IMR-90 (cell line): ENCODE measurements at regions not wholly inside any gene's neighbourhood (a gene's known extent, or its start where the extent isn't known, plus 50 kb on each side); places are given as distances from the start of the nearest gene placed in this dataset.

Source experiments
- ATAC-seq: fragments of 200-7000 bp; cut with Tn5 transposase; 2 replicates; pipeline ENCODE4 v1.9.1; 2020; ENCODE audit warnings: low read depth, mild to moderate bottlenecking, moderate library complexity
- BruUV-seq: library from RNA; stranded (reverse); fragments of 400-500 nt; replicated peaks from 2 replicates; lab custom pipeline; 2021; lab: Mats Ljungman, UMichigan
- CTCF ChIA-PET: fragments of 300-600 bp; formaldehyde crosslinking; extraction: SDS; loops from one replicate; lab custom pipeline; 2021; ENCODE audit warnings: antibody characterized with exemption; lab: Yijun Ruan, JAX
- POLR2A ChIA-PET: fragments of 300-600 bp; sonication (Branson Sonifier 250); formaldehyde crosslinking; loops from one replicate; lab custom pipeline; 2022; ENCODE audit warnings: antibody characterized with exemption; ENCODE audit not compliant: unreplicated experiment; lab: Charles Lee
- DNase-seq: peaks from one replicate; pipeline ENCODE4 v3.0.0; 2013
- H2AFZ ChIP-seq: replicated peaks from 2 replicates; pipeline ENCODE3; 2013; ENCODE audit warnings: low read length, mild to moderate bottlenecking; ENCODE audit not compliant: poor library complexity
- H2AK5ac ChIP-seq: 2 replicates; pipeline ENCODE4 v1.6.1; 2013; ENCODE audit warnings: low read depth, low read length, inconsistent platforms
- H2AK9ac ChIP-seq: replicated peaks from 2 replicates; pipeline ENCODE3; 2013; ENCODE audit warnings: mild to moderate bottlenecking, low read depth, low read length, moderate library complexity; ENCODE audit not compliant: poor library complexity
- H2BK120ac ChIP-seq: 2 replicates; pipeline ENCODE4 v1.6.1; 2013; ENCODE audit warnings: low read depth, low read length, inconsistent platforms
- H2BK15ac ChIP-seq: 3 replicates; pipeline ENCODE4 v1.6.1; 2013; ENCODE audit warnings: low read depth, low read length, inconsistent platforms
- H2BK20ac ChIP-seq: 2 replicates; pipeline ENCODE4 v1.6.1; 2013; ENCODE audit warnings: low read depth, mild to moderate bottlenecking, inconsistent platforms, low read length, moderate library complexity
- H2BK5ac ChIP-seq: 2 replicates; pipeline ENCODE4 v1.6.1; 2013; ENCODE audit warnings: mild to moderate bottlenecking, low read depth, low read length, inconsistent platforms; ENCODE audit not compliant: poor library complexity, severe bottlenecking
- H3K14ac ChIP-seq: replicated peaks from 2 replicates; pipeline ENCODE4 v1.6.1; 2013; ENCODE audit warnings: low read depth, low read length, inconsistent platforms
- H3K18ac ChIP-seq: 2 replicates; pipeline ENCODE4 v1.6.1; 2013; ENCODE audit warnings: low read depth, low read length, control low read depth
- H3K23ac ChIP-seq: 2 replicates; pipeline ENCODE4 v1.6.1; 2013; ENCODE audit warnings: low read depth, low read length, inconsistent platforms
- H3K27ac ChIP-seq: 2 replicates; pipeline ENCODE4 v1.5.1; 2013; ENCODE audit warnings: mild to moderate bottlenecking, control low read depth, low read length; ENCODE audit not compliant: insufficient read depth
- H3K27me3 ChIP-seq: 2 replicates; pipeline ENCODE4 v1.6.1; 2013; ENCODE audit warnings: low read length; ENCODE audit not compliant: control insufficient read depth, insufficient read depth
- H3K36me3 ChIP-seq: 2 replicates; pipeline ENCODE4 v1.6.1; 2013; ENCODE audit warnings: low read length, mixed read lengths; ENCODE audit not compliant: control insufficient read depth, insufficient read depth
- H3K4ac ChIP-seq: 2 replicates; pipeline ENCODE4 v1.6.1; 2013; ENCODE audit warnings: low read depth, low read length, inconsistent platforms
- H3K4me1 ChIP-seq: 2 replicates; pipeline ENCODE4 v1.6.1; 2013; ENCODE audit warnings: low read length, mixed read lengths; ENCODE audit not compliant: control insufficient read depth, insufficient read depth
- H3K4me2 ChIP-seq: 2 replicates; pipeline ENCODE4 v1.6.1; 2013; ENCODE audit warnings: low read depth, mild to moderate bottlenecking, control low read depth, low read length, moderate library complexity
- H3K4me3 ChIP-seq: 2 replicates; pipeline ENCODE4 v1.5.1; 2013; ENCODE audit warnings: low read depth, mild to moderate bottlenecking, control low read depth, low read length, moderate library complexity; ENCODE audit not compliant: insufficient read depth
- H3K56ac ChIP-seq: 2 replicates; pipeline ENCODE4 v1.6.1; 2013; ENCODE audit warnings: low read length, inconsistent platforms; ENCODE audit not compliant: insufficient read depth; ENCODE audit errors: extremely low read depth
- H3K79me1 ChIP-seq, 2 experiments: 2 replicates each; pipeline ENCODE4 v1.6.1; 2013; ENCODE audit warnings: low read length in 2 of 2, inconsistent platforms in 1 of 2, low read depth in 1 of 2
- H3K9ac ChIP-seq: 2 replicates; pipeline ENCODE4 v1.6.1; 2013; ENCODE audit warnings: low read depth, low read length, control low read depth
- H3K9me1 ChIP-seq: 2 replicates; pipeline ENCODE4 v1.6.1; 2013; ENCODE audit warnings: low read length, inconsistent platforms; ENCODE audit not compliant: insufficient read depth
- H3K9me3 ChIP-seq: 2 replicates; pipeline ENCODE4 v1.6.1; 2013; ENCODE audit warnings: low read length; ENCODE audit not compliant: control insufficient read depth, insufficient read depth
- H4K20me1 ChIP-seq: 2 replicates; pipeline ENCODE4 v1.6.1; 2013; ENCODE audit warnings: low read length, inconsistent platforms; ENCODE audit not compliant: insufficient read depth
- H4K5ac ChIP-seq: 2 replicates; pipeline ENCODE4 v1.6.1; 2013; ENCODE audit warnings: mild to moderate bottlenecking, low read depth, low read length, control low read depth
- H4K8ac ChIP-seq, 2 experiments: 2 replicates each; pipeline ENCODE4 v1.6.1; 2013; ENCODE audit warnings: low read depth in 2 of 2, low read length in 2 of 2, control low read depth in 1 of 2, inconsistent platforms in 1 of 2
- H4K91ac ChIP-seq: 2 replicates; pipeline ENCODE4 v1.6.1; 2013; ENCODE audit warnings: low read depth, low read length, inconsistent platforms; ENCODE audit not compliant: insufficient read depth
- CEBPB ChIP-seq: IDR thresholded peaks from 2 replicates; pipeline ENCODE4 v1.6.1; 2012; ENCODE audit warnings: low read depth, low read length, improper control_type of control experiment
- CHD1 ChIP-seq: IDR thresholded peaks from 2 replicates; pipeline ENCODE4 v1.6.1; 2012; ENCODE audit warnings: low read depth, low read length, improper control_type of control experiment
- MAZ ChIP-seq: IDR thresholded peaks from 2 replicates; pipeline ENCODE4 v1.6.1; 2012; ENCODE audit warnings: low read depth, mild to moderate bottlenecking, low read length, improper control_type of control experiment, moderate library complexity, borderline replicate concordance
- POLR2A ChIP-seq: IDR thresholded peaks from 2 replicates; pipeline ENCODE4 v1.6.1; 2012; ENCODE audit warnings: mild to moderate bottlenecking, low read depth, low read length
- RCOR1 ChIP-seq: IDR thresholded peaks from 2 replicates; pipeline ENCODE4 v1.6.1; 2012; ENCODE audit warnings: mild to moderate bottlenecking, low read length, improper control_type of control experiment; ENCODE audit not compliant: insufficient replicate concordance
- SMC3 ChIP-seq: fragments of 150-350 bp; IDR thresholded peaks from 2 replicates; pipeline ENCODE4 v1.6.1; 2016; ENCODE audit warnings: low read depth, mild to moderate bottlenecking, antibody characterized with exemption, low read length, moderate library complexity
- WGBS, 2 experiments: methylation state at CpG; one replicate each; pipeline versions ENCODE4 v1.1.5 to v1.1.7; 2013; ENCODE audit warnings: missing lambda C conversion rate in 2 of 2; ENCODE audit not compliant: insufficient read length in 1 of 2; ENCODE audit errors: extremely low coverage in 2 of 2; 5-methylcytosine and 5-hydroxymethylcytosine counted together
- dilution Hi-C: fragments of 300-500 bp; cut with HindIII; formaldehyde crosslinking; loops from one replicate; pipeline ENCODE4 v1.14.3; 2018; ENCODE audit warnings: low sequenced_read_pairs; ENCODE audit not compliant: unreplicated experiment
- in situ Hi-C: fragments of 300-500 bp; cut with MboI; formaldehyde crosslinking; loops from 3 replicates; pipeline ENCODE4 v1.14.3; 2019; ENCODE audit warnings: low sequenced_read_pairs, inconsistent platforms, mixed read lengths
- intact Hi-C: fragments of 100-400 bp; cut with micrococcal nuclease; formaldehyde crosslinking; loops from 2 replicates; pipeline ENCODE4 v1.10.0; 2022
- TF ChIP-seq, protein P1 (sequence below): conservative IDR thresholded peaks from 2 replicates; pipeline ENCODE4 v1.5.1; 2012; ENCODE audit warnings: mild to moderate bottlenecking, low read depth, low read length, improper control_type of control experiment

DNA sequence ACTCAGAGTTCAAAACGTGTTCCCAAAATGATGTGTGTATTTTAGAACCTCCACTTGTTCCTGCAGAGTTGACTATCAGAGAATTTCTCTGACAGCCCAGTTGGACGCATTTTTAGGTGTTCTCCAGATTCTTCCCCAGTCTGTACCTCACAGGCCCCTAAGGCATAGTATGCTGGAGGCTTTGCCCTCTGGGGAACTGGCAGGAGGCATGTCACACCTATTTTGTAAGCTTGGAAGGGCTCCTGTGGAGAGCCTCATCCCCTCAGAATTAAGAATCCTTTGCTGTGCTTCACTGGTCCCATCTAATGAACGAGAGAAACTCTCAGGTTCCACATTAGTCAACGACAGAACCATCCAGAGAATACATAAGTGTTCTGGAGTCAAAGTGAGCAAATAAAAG is 144.1 kb upstream of the SLC30A5 start:
- WGBS, 2 experiments, result 0% methylated on average over 1 of the region's 4 CpGs; no CpG with 5 or more reads in 1 of the 2 experiments
- in situ Hi-C loops (no loop called here), intact Hi-C loops (no loop called here), dilution Hi-C loops (no loop called here)
- H3K4me2 ChIP-seq, result no peak overlapping the region
- ChIA-PET CTCF (no interaction called here), POLR2A (no interaction called here)
- H3K36me3 ChIP-seq, result no peaks in the 10 kb centered on the region
- H4K5ac ChIP-seq, result no peak overlapping the region
- no peak overlapping the region for H3K9ac ChIP-seq
- H3K4ac ChIP-seq, result no peak overlapping the region
- no peak overlapping the region for H2BK15ac ChIP-seq
- TF ChIP-seq POLR2A (no peak), CHD1 (no peak), CEBPB (no peak), MAZ (no peak), SMC3 (no peak), RCOR1 (no peak)
- TF ChIP-seq, protein P1, sequence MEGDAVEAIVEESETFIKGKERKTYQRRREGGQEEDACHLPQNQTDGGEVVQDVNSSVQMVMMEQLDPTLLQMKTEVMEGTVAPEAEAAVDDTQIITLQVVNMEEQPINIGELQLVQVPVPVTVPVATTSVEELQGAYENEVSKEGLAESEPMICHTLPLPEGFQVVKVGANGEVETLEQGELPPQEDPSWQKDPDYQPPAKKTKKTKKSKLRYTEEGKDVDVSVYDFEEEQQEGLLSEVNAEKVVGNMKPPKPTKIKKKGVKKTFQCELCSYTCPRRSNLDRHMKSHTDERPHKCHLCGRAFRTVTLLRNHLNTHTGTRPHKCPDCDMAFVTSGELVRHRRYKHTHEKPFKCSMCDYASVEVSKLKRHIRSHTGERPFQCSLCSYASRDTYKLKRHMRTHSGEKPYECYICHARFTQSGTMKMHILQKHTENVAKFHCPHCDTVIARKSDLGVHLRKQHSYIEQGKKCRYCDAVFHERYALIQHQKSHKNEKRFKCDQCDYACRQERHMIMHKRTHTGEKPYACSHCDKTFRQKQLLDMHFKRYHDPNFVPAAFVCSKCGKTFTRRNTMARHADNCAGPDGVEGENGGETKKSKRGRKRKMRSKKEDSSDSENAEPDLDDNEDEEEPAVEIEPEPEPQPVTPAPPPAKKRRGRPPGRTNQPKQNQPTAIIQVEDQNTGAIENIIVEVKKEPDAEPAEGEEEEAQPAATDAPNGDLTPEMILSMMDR, result no peak
- no peak overlapping the region for H2AK5ac ChIP-seq
- no peak overlapping the region for H2AK9ac ChIP-seq
- DNase-seq, result no peak
- no peak overlapping the region for H3K56ac ChIP-seq
- no peaks in the 10 kb centered on the region for H4K20me1 ChIP-seq
- no peaks in the 10 kb centered on the region for H3K79me1 ChIP-seq
- H4K91ac ChIP-seq, result no peak overlapping the region
- H2BK5ac ChIP-seq, result no peak overlapping the region
- H3K23ac ChIP-seq, result no peak overlapping the region
- H2BK20ac ChIP-seq, result no peak overlapping the region
- no peak overlapping the region for H3K14ac ChIP-seq
- H3K27me3 ChIP-seq, result peaks cover 12% of the 10 kb centered on the region
- no peaks in the 10 kb centered on the region for H3K9me1 ChIP-seq
- no peaks in the 10 kb centered on the region for H3K9me3 ChIP-seq
- no peak overlapping the region for H3K18ac ChIP-seq
- H3K4me3 ChIP-seq, result no peak overlapping the region
- no peak overlapping the region for H2BK120ac ChIP-seq
- BruUV-seq, result no TSS peak
- no peak overlapping the region for H2AFZ ChIP-seq
- no peak overlapping the region for H3K27ac ChIP-seq
- H3K4me1 ChIP-seq, result no peaks in the 10 kb centered on the region
- H4K8ac ChIP-seq, result no peak overlapping the region
- ATAC-seq, result no peak
